Smooth muscle cell (in vitro differentiated cells): ENCODE measurements at regions not wholly inside any gene's neighbourhood (a gene's known extent, or its start where the extent isn't known, plus 50 kb on each side); places are given as distances from the start of the nearest gene placed in this dataset.

Source experiments
- DNase-seq: peaks from one replicate; lab custom pipeline; 2025; ENCODE audit not compliant: unreplicated experiment; lab: John Stamatoyannopoulos, UW
- H2AFZ ChIP-seq: fragments of 200-600 bp; sonication (generic); 2 replicates; pipeline ENCODE4 v1.6.0; 2016; ENCODE audit warnings: antibody characterized with exemption, low read depth, mild to moderate bottlenecking
- H3F3A ChIP-seq: fragments of 200-600 bp; sonication (generic); 2 replicates; pipeline ENCODE4 v1.6.0; 2017; ENCODE audit warnings: antibody characterized with exemption, low read depth
- H3K27ac ChIP-seq: fragments of 200-600 bp; sonication (generic); 2 replicates; pipeline ENCODE4 v1.5.1; 2016; ENCODE audit warnings: low read depth, mild to moderate bottlenecking
- H3K27me3 ChIP-seq: fragments of 200-600 bp; sonication (generic); 2 replicates; pipeline ENCODE4 v1.6.1; 2016; ENCODE audit warnings: low read depth, mild to moderate bottlenecking
- H3K36me3 ChIP-seq: fragments of 200-600 bp; sonication (generic); 2 replicates; pipeline ENCODE4 v1.5.1; 2016; ENCODE audit warnings: low read depth
- H3K4me1 ChIP-seq: fragments of 200-600 bp; sonication (generic); 2 replicates; pipeline ENCODE4 v1.5.1; 2016; ENCODE audit warnings: low read depth
- H3K4me2 ChIP-seq: fragments of 200-600 bp; sonication (generic); 2 replicates; pipeline ENCODE4 v1.6.0; 2016; ENCODE audit warnings: mild to moderate bottlenecking
- H3K4me3 ChIP-seq: fragments of 200-600 bp; sonication (generic); 2 replicates; pipeline ENCODE4 v1.5.1; 2016; ENCODE audit warnings: mild to moderate bottlenecking
- H3K79me2 ChIP-seq: fragments of 200-600 bp; sonication (generic); 2 replicates; pipeline ENCODE4 v1.6.0; 2016; ENCODE audit warnings: low read depth, mild to moderate bottlenecking
- H3K9ac ChIP-seq: fragments of 200-600 bp; sonication (generic); 2 replicates; pipeline ENCODE4 v1.6.0; 2016; ENCODE audit warnings: low read depth
- H3K9me3 ChIP-seq: fragments of 200-600 bp; sonication (generic); replicated peaks from 2 replicates; pipeline ENCODE4 v1.5.1; 2016; ENCODE audit warnings: low read depth
- H4K20me1 ChIP-seq: fragments of 200-600 bp; sonication (generic); 2 replicates; pipeline ENCODE4 v1.6.0; 2016; ENCODE audit warnings: low read depth
- CTCF ChIP-seq: fragments of 200-600 bp; sonication (generic); IDR thresholded peaks from 2 replicates; pipeline ENCODE4 v1.5.1; 2017; ENCODE audit warnings: borderline replicate concordance, mild to moderate bottlenecking, antibody characterized with exemption; ENCODE audit not compliant: insufficient read depth, poor library complexity, severe bottlenecking
- WGBS: methylation state at CpG from one replicate; pipeline ENCODE4 v1.1.7; 2016; ENCODE audit warnings: low lambda C conversion rate; 5-methylcytosine and 5-hydroxymethylcytosine counted together

- WGBS, result 91% methylated on average over 8 of the region's 8 CpGs
- H3K79me2 ChIP-seq, result no peaks in the 10 kb centered on the region
- no peaks in the 10 kb centered on the region for H3K27me3 ChIP-seq
- no peak overlapping the region for H3K27ac ChIP-seq
- no peak overlapping the region for H3K4me2 ChIP-seq
- no peak for TF ChIP-seq CTCF
- H3K36me3 ChIP-seq, result no peaks in the 10 kb centered on the region
- H3K4me3 ChIP-seq, result no peak overlapping the region
- H2AFZ ChIP-seq, result no peak overlapping the region
- no peak overlapping the region for H3K9ac ChIP-seq
- H3K9me3 ChIP-seq, result no peaks in the 10 kb centered on the region
- DNase-seq, result no peak
- no peaks in the 10 kb centered on the region for H3K4me1 ChIP-seq
- H3F3A ChIP-seq, result no peaks in the 10 kb centered on the region
- no peaks in the 10 kb centered on the region for H4K20me1 ChIP-seq
These were observed 93.6 kb upstream of the CNKSR3 start for GRCh38 chr6:154604119-154604518.

- Histone ChIP-seq H3K4me1 (no peaks in the 10 kb centered on the region), H3K27ac (no peak overlapping the region), H3K9me3 (no peaks in the 10 kb centered on the region), H3K36me3 (no peaks in the 10 kb centered on the region), H3K4me2 (no peak overlapping the region), H4K20me1 (no peaks in the 10 kb centered on the region), H3K9ac (no peak overlapping the region), H3K4me3 (no peak overlapping the region), H2AFZ (no peak overlapping the region), H3K27me3 (no peaks in the 10 kb centered on the region), H3F3A (no peaks in the 10 kb centered on the region), H3K79me2 (no peaks in the 10 kb centered on the region)
- no peak for DNase-seq
- no peak for TF ChIP-seq CTCF
- 81% methylated on average over 8 of the region's 8 CpGs for WGBS
These were observed 94.8 kb upstream of the CNKSR3 start for GRCh38 chr6:154605178-154605881.

- H3K4me2 ChIP-seq, result no peak overlapping the region
- H3K36me3 ChIP-seq, result no peaks in the 10 kb centered on the region
- H3K27me3 ChIP-seq, result no peaks in the 10 kb centered on the region
- H3K9me3 ChIP-seq, result no peaks in the 10 kb centered on the region
- no peak for DNase-seq
- TF ChIP-seq CTCF, result no peak
- H3K79me2 ChIP-seq, result no peaks in the 10 kb centered on the region
- H3K27ac ChIP-seq, result no peak overlapping the region
- no peaks in the 10 kb centered on the region for H3K4me1 ChIP-seq
- H3K4me3 ChIP-seq, result no peak overlapping the region
- no peak overlapping the region for H3K9ac ChIP-seq
- H2AFZ ChIP-seq, result no peak overlapping the region
- no peaks in the 10 kb centered on the region for H3F3A ChIP-seq
- 92% methylated on average over 7 of the region's 7 CpGs for WGBS
- H4K20me1 ChIP-seq, result no peaks in the 10 kb centered on the region
These were observed 95.4 kb upstream of the CNKSR3 start for GRCh38 chr6:154605882-154606370.

- Histone ChIP-seq H3K79me2 (no peaks in the 10 kb centered on the region), H3K9ac (no peak overlapping the region), H3K9me3 (no peaks in the 10 kb centered on the region), H2AFZ (no peak overlapping the region), H3K4me2 (no peak overlapping the region), H3K27me3 (no peaks in the 10 kb centered on the region), H4K20me1 (no peaks in the 10 kb centered on the region), H3F3A (no peaks in the 10 kb centered on the region), H3K4me3 (no peak overlapping the region), H3K36me3 (no peaks in the 10 kb centered on the region), H3K27ac (no peak overlapping the region), H3K4me1 (no peaks in the 10 kb centered on the region)
- 66% methylated on average over 9 of the region's 9 CpGs for WGBS
- no peak for DNase-seq
- TF ChIP-seq CTCF, result no peak
These were observed 96.0 kb upstream of the CNKSR3 start for GRCh38 chr6:154606457-154606856.
